MCF 10A (cell line): ENCODE measurements at regions not wholly inside any gene's neighbourhood (a gene's known extent, or its start where the extent isn't known, plus 50 kb on each side); places are given as distances from the start of the nearest gene placed in this dataset.

ENCODE experiments used
- BruUV-seq: library from RNA; stranded (reverse); fragments of 400-500 nt; replicated peaks from 2 replicates; lab custom pipeline; 2021; lab: Mats Ljungman, UMichigan
- CTCF ChIA-PET: fragments of 300-600 bp; sonication (Branson Sonifier 250); formaldehyde crosslinking; extraction: SDS; loops from one replicate; lab custom pipeline; 2021; ENCODE audit warnings: antibody characterized with exemption, inconsistent platforms; lab: Yijun Ruan, JAX
- POLR2A ChIA-PET: fragments of 300-600, 350-650 bp; sonication (Branson Sonifier 250); formaldehyde crosslinking; extraction: SDS; loops from one replicate; lab custom pipeline; 2020; ENCODE audit warnings: antibody characterized with exemption, inconsistent platforms; lab: Yijun Ruan, JAX
- DNase-seq: peaks from one replicate; pipeline ENCODE4 v3.0.0-alpha.2; 2018; ENCODE audit not compliant: unreplicated experiment
- H3K27ac Mint-ChIP-seq: one replicate; pipeline ENCODE4 v1.8.0; 2022; ENCODE audit warnings: mild to moderate bottlenecking, low read depth, mixed read lengths; ENCODE audit not compliant: unreplicated experiment
- H3K27me3 Mint-ChIP-seq: one replicate; pipeline ENCODE4 v1.8.0; 2022; ENCODE audit warnings: mixed read lengths; ENCODE audit not compliant: insufficient read depth, unreplicated experiment
- H3K36me3 Mint-ChIP-seq: one replicate; pipeline ENCODE4 v1.8.0; 2022; ENCODE audit warnings: mild to moderate bottlenecking, moderate library complexity, mixed read lengths; ENCODE audit not compliant: insufficient read depth, unreplicated experiment
- H3K4me1 Mint-ChIP-seq: one replicate; pipeline ENCODE4 v1.8.0; 2022; ENCODE audit warnings: mixed read lengths; ENCODE audit not compliant: insufficient read depth, unreplicated experiment
- H3K4me3 Mint-ChIP-seq: one replicate; pipeline ENCODE4 v1.8.0; 2022; ENCODE audit warnings: mild to moderate bottlenecking, moderate library complexity, mixed read lengths; ENCODE audit not compliant: unreplicated experiment
- H3K9me3 Mint-ChIP-seq: one replicate; pipeline ENCODE4 v1.8.0; 2022; ENCODE audit warnings: mixed read lengths; ENCODE audit not compliant: unreplicated experiment
- CTCF ChIP-seq: fragments of 200-600 bp; IDR thresholded peaks from one replicate; pipeline ENCODE4 v1.8.0; 2022; ENCODE audit warnings: antibody characterized with exemption, mild to moderate bottlenecking; ENCODE audit not compliant: unreplicated experiment
- intact Hi-C: fragments of 100-400 bp; cut with micrococcal nuclease; formaldehyde crosslinking; loops from 2 replicates; pipeline ENCODE4 v1.14.1; 2022

GRCh38 chr11:44464741-44465140 is 100.7 kb upstream of the CD82 start:
- Mint-ChIP-seq H3K9me3 (peaks cover 34% of the 10 kb centered on the region), H3K27me3 (peaks cover 27% of the 10 kb centered on the region), H3K4me3 (no peak overlapping the region), H3K36me3 (no peaks in the 10 kb centered on the region), H3K27ac (no peak overlapping the region), H3K4me1 (no peaks in the 10 kb centered on the region)
- CTCF ChIA-PET, result no interaction called here
- no peak for TF ChIP-seq CTCF
- DNase-seq, result peak; percentile 14
- no TSS peak for BruUV-seq
- POLR2A ChIA-PET, result no interaction called here
- intact Hi-C loops, result no loop called here

GRCh38 chr11:44466531-44467205 is 98.8 kb upstream of the CD82 start:
- no peaks in the 10 kb centered on the region for H3K36me3 Mint-ChIP-seq
- no TSS peak for BruUV-seq
- no peak for TF ChIP-seq CTCF
- H3K4me3 Mint-ChIP-seq, result no peak overlapping the region
- no peak for DNase-seq
- CTCF ChIA-PET, result no interaction called here
- H3K9me3 Mint-ChIP-seq, result peaks cover 34% of the 10 kb centered on the region
- intact Hi-C loops, result no loop called here
- H3K27ac Mint-ChIP-seq, result no peak overlapping the region
- H3K4me1 Mint-ChIP-seq, result no peaks in the 10 kb centered on the region
- peaks cover 35% of the 10 kb centered on the region for H3K27me3 Mint-ChIP-seq
- POLR2A ChIA-PET, result no interaction called here

DNA sequence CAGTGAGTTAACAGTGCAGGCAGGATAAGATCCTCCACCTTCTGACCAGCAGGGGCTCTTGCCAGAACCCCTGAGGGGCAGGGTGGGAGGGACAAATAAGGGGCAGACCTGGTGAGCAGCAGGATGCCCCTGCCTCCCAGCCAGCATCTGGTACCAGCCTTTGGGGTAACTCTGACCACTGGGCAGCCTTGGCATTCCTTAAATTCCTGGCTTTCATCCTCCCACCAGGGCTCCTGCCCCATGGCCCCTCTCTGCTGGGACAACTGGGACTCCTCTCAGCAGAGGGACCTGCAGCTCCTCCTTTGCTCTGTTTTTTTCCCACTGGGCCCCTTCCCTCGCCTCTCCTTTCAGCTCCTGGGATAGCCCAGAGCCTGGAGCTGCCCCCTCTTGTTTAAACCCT is 98.0 kb upstream of the CD82 start:
- intact Hi-C loops, result no loop called here
- Mint-ChIP-seq H3K36me3 (no peaks in the 10 kb centered on the region), H3K27me3 (peaks cover 35% of the 10 kb centered on the region), H3K27ac (no peak overlapping the region), H3K4me3 (no peak overlapping the region), H3K4me1 (no peaks in the 10 kb centered on the region), H3K9me3 (peaks cover 34% of the 10 kb centered on the region)
- DNase-seq, result no peak
- BruUV-seq, result no TSS peak
- ChIA-PET POLR2A (no interaction called here), CTCF (interaction anchor here (1.2 kb wide), 1 partner anchor 19 kb away, joined by 3 read pairs; no protein-coding TSS in a partner anchor)
- TF ChIP-seq CTCF, result no peak

GRCh38 chr11:44467931-44468330 is 97.5 kb upstream of the CD82 start:
- Mint-ChIP-seq H3K27me3 (peaks cover 35% of the 10 kb centered on the region), H3K4me1 (no peaks in the 10 kb centered on the region), H3K4me3 (no peak overlapping the region), H3K27ac (no peak overlapping the region), H3K9me3 (peaks cover 34% of the 10 kb centered on the region), H3K36me3 (no peaks in the 10 kb centered on the region)
- no TSS peak for BruUV-seq
- DNase-seq, result no peak
- ChIA-PET CTCF (interaction anchor here (1.2 kb wide), 1 partner anchor 18 kb away, joined by 3 read pairs; no protein-coding TSS in a partner anchor), POLR2A (no interaction called here)
- intact Hi-C loops, result no loop called here
- no peak for TF ChIP-seq CTCF
